Gastroesophageal sphincter (tissue), 4 donors: ENCODE measurements at regions not wholly inside any gene's neighbourhood (a gene's known extent, or its start where the extent isn't known, plus 50 kb on each side); places are given as distances from the start of the nearest gene placed in this dataset.
"Not testable (repeated sequence)": the region's sequence is repeated elsewhere in the genome, so short reads cannot be mapped to it uniquely, and the experiment has no call there.

Source experiments
- ATAC-seq: fragments of 150-250 bp; one replicate; pipeline ENCODE4 v1.9.1; 2016; ENCODE audit warnings: mild to moderate bottlenecking, moderate library complexity
- H3K27ac ChIP-seq, 4 donors: fragments of 200-600 bp; sonication (generic) in 3 of 4; 1 replicate in 3 of 4; 2 replicates in 1 of 4; pipeline ENCODE4 v1.5.1; 2016 to 2019
- H3K27me3 ChIP-seq: fragments of 200-600 bp; sonication (generic); one replicate; pipeline ENCODE4 v1.5.1; 2019
- H3K36me3 ChIP-seq, 2 donors: fragments of 200-600 bp; sonication (generic); one replicate each; pipeline ENCODE4 v1.5.1; 2019; ENCODE audit warnings: control low read depth in 1 of 2
- H3K4me1 ChIP-seq, 3 donors: fragments of 200-600 bp; sonication (generic); 1 replicate in 2 of 3; 2 replicates in 1 of 3; pipeline ENCODE4 v1.5.1; 2016 to 2019; ENCODE audit warnings: control low read depth in 2 of 3
- H3K4me3 ChIP-seq, 2 donors: fragments of 200-600 bp; sonication (generic); one replicate each; pipeline ENCODE4 v1.5.1; 2019; ENCODE audit warnings: mild to moderate bottlenecking in 1 of 2, moderate library complexity in 1 of 2
- H3K9me3 ChIP-seq, 3 donors: fragments of 200-600 bp; sonication (generic); one replicate each; pipeline ENCODE4 v1.5.1; 2017 to 2019; ENCODE audit warnings: control low read depth in 2 of 3
- WGBS, 2 donors: methylation state at CpG; one replicate each; pipeline ENCODE4 v1.1.5; 2018; ENCODE audit warnings: low coverage in 1 of 2; 5-methylcytosine and 5-hydroxymethylcytosine counted together
- small RNA-seq, 4 donors: library from RNA; depleted of rRNA; stranded (forward); fragments of <200 nt; gene quantifications; one replicate each; pipeline ENCODE3, GENCODE V24; 2016

DNA sequence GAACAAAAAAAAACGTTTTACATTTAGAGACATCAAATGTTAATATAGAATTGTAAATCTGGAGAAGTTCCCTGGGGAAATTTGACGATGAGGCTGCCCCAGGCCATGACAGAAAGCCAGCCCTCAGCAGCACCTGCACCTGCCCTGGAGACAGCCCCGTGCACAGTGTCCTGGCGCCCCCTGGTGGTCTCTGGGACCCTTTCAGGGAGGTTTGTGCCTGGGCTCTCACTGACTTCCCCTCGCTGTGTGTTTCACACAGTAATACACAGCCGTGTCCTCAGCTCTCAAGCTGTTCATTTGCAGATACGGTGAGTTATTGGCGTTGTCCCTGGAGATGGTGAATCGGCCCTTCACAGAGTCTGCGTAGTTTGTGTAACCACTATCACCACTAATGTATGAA, 385.1 kb downstream of the TP53TG3F start:
- H3K4me1 ChIP-seq, H3K4me3 ChIP-seq, H3K27me3 ChIP-seq, H3K9me3 ChIP-seq, H3K27ac ChIP-seq, ATAC-seq, H3K36me3 ChIP-seq: not testable (repeated sequence)
- no CpG with 5 or more reads among the region's 10 CpGs for WGBS, 2 donors

Small RNA genes lying in the stretch of these regions (small RNA-seq; reads per million reads assigned to genes)
- 0 reads per million in 4 donors for gene AC136428.2
- 0 reads per million in 4 donors for gene ENPP7P13
